Epithelial cell of esophagus (primary cell): ENCODE measurements at regions not wholly inside any gene's neighbourhood (a gene's known extent, or its start where the extent isn't known, plus 50 kb on each side); places are given as distances from the start of the nearest gene placed in this dataset.

Experiments
- DNase-seq: peaks from one replicate; pipeline ENCODE4 v3.0.0; 2010; ENCODE audit warnings: low read depth
- H3K4me3 ChIP-seq: 2 replicates; pipeline ENCODE4 v1.5.1; 2011; ENCODE audit warnings: mild to moderate bottlenecking, low read length, control low read depth
- CTCF ChIP-seq: IDR thresholded peaks from 2 replicates; pipeline ENCODE4 v1.5.1; 2011; ENCODE audit warnings: low read depth, mild to moderate bottlenecking, low read length, control low read depth, inconsistent platforms; ENCODE audit not compliant: insufficient read depth; ENCODE audit errors: missing control alignments

GRCh38 chr6:154893917-154894316 is 101.2 kb upstream of the TIAM2 start:
- no peak overlapping the region for H3K4me3 ChIP-seq
- no peak for TF ChIP-seq CTCF
- DNase-seq = no peak

- no peak for DNase-seq
- no peak for TF ChIP-seq CTCF
- H3K4me3 ChIP-seq = no peak overlapping the region
Observed at GRCh38 chr6:154894902-154895301, 100.2 kb upstream of the TIAM2 start.

GRCh38 chr6:154895841-154896240 is 99.3 kb upstream of the TIAM2 start:
- no peak for DNase-seq
- no peak for TF ChIP-seq CTCF
- H3K4me3 ChIP-seq = no peak overlapping the region

GRCh38 chr6:154898821-154899220 is 96.3 kb upstream of the TIAM2 start:
- TF ChIP-seq CTCF = no peak
- DNase-seq = no peak
- H3K4me3 ChIP-seq = no peak overlapping the region

GRCh38 chr6:154899824-154900463 is 95.2 kb upstream of the TIAM2 start:
- DNase-seq = no peak
- TF ChIP-seq CTCF = no peak
- H3K4me3 ChIP-seq = no peak overlapping the region

GRCh38 chr6:154901876-154902552 is 93.1 kb upstream of the TIAM2 start:
- no peak for TF ChIP-seq CTCF
- no peak for DNase-seq
- H3K4me3 ChIP-seq = no peak overlapping the region

- TF ChIP-seq CTCF = no peak
- peak; percentile 24 for DNase-seq
- H3K4me3 ChIP-seq = no peak overlapping the region
Observed at GRCh38 chr6:154907291-154907690, 87.8 kb upstream of the TIAM2 start.
